Activated CD4-positive, alpha-beta T cell treated with anti-CD3 and anti-CD28 coated beads for 36 hours (primary cell): ENCODE measurements at regions not wholly inside any gene's neighbourhood (a gene's known extent, or its start where the extent isn't known, plus 50 kb on each side); places are given as distances from the start of the nearest gene placed in this dataset.
"Not testable (repeated sequence)": the region's sequence is repeated elsewhere in the genome, so short reads cannot be mapped to it uniquely, and the experiment has no call there.

Experiments used
- ATAC-seq: fragments of 200-7000 bp; cut with Tn5 transposase; one replicate; pipeline ENCODE4 v1.10.0; 2021; ENCODE audit warnings: mild to moderate bottlenecking, moderate library complexity
- CTCF ChIA-PET: fragments of 350-600 bp; sonication (Branson Sonifier 250); formaldehyde crosslinking; loops from one replicate; lab custom pipeline; 2021; ENCODE audit warnings: antibody characterized with exemption; lab: Charles Lee
- POLR2A ChIA-PET: fragments of 350-600 bp; sonication (Branson Sonifier 250); formaldehyde crosslinking; loops from one replicate; lab custom pipeline; 2021; ENCODE audit warnings: antibody characterized with exemption, inconsistent platforms; lab: Charles Lee
- DNase-seq: peaks from one replicate; pipeline ENCODE4 v3.0.0-alpha.2; 2020
- H3K27ac Mint-ChIP-seq: one replicate; pipeline ENCODE4 v1.8.0; 2021; ENCODE audit warnings: mixed read lengths
- H3K27me3 Mint-ChIP-seq: one replicate; pipeline ENCODE4 v1.8.0; 2021; ENCODE audit warnings: mixed read lengths
- H3K36me3 Mint-ChIP-seq: one replicate; pipeline ENCODE4 v1.8.0; 2021; ENCODE audit warnings: low read depth, mixed read lengths
- H3K4me1 Mint-ChIP-seq: one replicate; pipeline ENCODE4 v1.8.0; 2021; ENCODE audit warnings: mixed read lengths
- H3K4me3 Mint-ChIP-seq: one replicate; pipeline ENCODE4 v1.8.0; 2021; ENCODE audit warnings: mild to moderate bottlenecking, moderate library complexity, mixed read lengths
- H3K9me3 Mint-ChIP-seq: one replicate; pipeline ENCODE4 v1.8.0; 2021; ENCODE audit warnings: low read depth, mixed read lengths
- intact Hi-C, 2 experiments: fragments of 100-400 bp; cut with DNase I in 1 of 2; cut with micrococcal nuclease in 1 of 2; formaldehyde crosslinking; loops; one replicate each; pipeline versions ENCODE4 v1.14.2 to v1.15.1; 2022 to 2024; cut with DNase I, micrococcal nuclease

DNA sequence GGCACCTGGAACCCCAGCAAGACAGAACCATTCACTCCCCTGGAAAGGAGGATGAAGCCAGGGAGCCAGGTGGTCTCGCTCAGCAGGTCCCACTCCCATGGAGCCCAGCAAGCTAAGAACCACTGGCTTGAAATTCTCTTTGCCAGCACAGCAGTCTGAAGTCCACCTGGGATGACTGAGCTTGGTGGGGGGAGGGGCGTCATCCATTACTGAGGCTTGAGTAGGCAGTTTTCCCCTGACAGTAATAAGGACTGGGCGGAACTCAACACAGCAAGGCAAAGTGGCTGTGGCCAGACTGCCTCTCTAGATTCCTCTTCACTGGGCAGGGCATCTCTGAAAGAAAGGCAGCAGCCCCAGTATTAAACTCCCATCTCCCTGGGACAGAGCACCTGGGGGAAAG is 140.2 kb upstream of the ADGRB3 start:
- H3K4me1 Mint-ChIP-seq, intact Hi-C loops, DNase-seq, H3K4me3 Mint-ChIP-seq, CTCF ChIA-PET, ATAC-seq, POLR2A ChIA-PET, H3K9me3 Mint-ChIP-seq, H3K27ac Mint-ChIP-seq, H3K27me3 Mint-ChIP-seq, H3K36me3 Mint-ChIP-seq: not testable (repeated sequence)

GRCh38 chr6:68476611-68477010 is 158.5 kb upstream of the ADGRB3 start:
- CTCF ChIA-PET, result no interaction called here
- no peaks in the 10 kb centered on the region for H3K4me1 Mint-ChIP-seq
- peaks cover 14% of the 10 kb centered on the region for H3K9me3 Mint-ChIP-seq
- no peak overlapping the region for H3K4me3 Mint-ChIP-seq
- H3K36me3 Mint-ChIP-seq, result no peaks in the 10 kb centered on the region
- ATAC-seq, result no peak
- H3K27me3 Mint-ChIP-seq, result no peaks in the 10 kb centered on the region
- DNase-seq, result no peak
- H3K27ac Mint-ChIP-seq, result no peak overlapping the region
- POLR2A ChIA-PET, result no interaction called here
- intact Hi-C loops, result no loop called here

DNA sequence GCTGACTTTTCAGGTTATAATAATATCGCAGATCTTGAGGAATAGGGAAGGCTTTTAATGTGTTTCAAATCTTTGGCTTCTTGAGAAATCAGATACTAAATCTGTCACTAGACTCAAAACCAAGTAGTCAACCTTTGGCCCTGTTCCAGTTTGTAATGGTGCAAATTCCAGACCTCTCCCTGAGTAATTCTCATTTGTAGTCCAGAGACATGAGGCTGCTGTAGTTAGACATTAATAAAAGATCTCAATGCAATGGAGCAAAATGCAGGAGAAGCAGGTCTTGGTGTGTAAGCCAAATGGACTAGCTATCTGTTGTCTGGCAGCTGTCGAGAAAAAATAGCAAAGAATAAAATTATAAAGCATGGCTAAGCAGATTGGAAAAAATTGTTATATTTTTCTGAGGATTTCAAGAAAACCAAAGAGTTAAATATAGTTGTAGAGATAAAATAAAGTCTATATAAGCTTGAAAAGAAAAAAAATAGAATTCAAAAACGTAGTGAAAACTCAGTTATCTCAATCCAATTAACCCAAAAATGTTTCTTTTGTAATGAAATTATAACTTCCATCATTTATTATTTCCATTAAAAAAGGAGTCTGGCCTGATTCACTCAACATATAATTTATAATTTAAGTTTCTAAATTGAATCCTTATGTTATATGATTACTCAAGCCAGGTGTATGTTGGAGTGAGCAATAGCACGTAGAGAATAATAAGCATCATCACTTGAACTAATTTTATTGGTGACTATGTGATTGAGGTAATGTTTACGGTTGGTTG is 161.5 kb upstream of the ADGRB3 start:
- Mint-ChIP-seq H3K36me3 (no peaks in the 10 kb centered on the region), H3K27ac (no peak overlapping the region), H3K4me3 (no peak overlapping the region), H3K9me3 (peaks cover 7% of the 10 kb centered on the region), H3K27me3 (no peaks in the 10 kb centered on the region), H3K4me1 (no peaks in the 10 kb centered on the region)
- ATAC-seq (no peak), DNase-seq (no peak)
- intact Hi-C loops, result no loop called here
- ChIA-PET CTCF (no interaction called here), POLR2A (no interaction called here)

DNA sequence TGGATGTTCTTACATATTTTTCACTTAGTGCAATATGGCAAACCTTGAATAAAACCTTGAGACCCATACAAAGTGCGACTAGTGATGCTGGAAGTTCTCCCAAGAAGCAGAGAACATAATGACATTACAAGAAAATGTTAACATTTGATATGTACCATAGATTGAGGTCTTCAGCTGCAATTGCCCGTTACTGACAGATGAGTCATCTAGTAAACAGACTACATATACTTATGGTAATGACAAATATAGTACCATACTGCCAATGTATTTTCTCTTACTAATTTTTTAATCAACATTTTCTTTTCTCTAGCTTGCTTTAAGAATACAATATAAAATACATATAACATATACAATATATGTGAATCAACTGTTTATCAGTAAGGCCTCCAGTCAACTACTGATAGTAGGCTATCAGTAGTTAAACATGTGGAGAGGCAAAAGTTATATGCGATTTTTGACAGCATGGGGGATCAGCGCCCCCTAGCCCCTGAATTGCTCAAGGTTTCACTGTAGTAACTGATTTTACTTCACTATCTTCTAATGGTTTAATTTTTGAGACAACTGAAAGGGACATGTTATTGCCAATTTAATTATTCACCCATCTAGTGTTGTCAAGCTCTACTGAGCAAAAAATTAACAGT is 166.7 kb upstream of the ADGRB3 start:
- H3K36me3 Mint-ChIP-seq, result no peaks in the 10 kb centered on the region
- peaks cover 9% of the 10 kb centered on the region for H3K9me3 Mint-ChIP-seq
- CTCF ChIA-PET, result no interaction called here
- no peaks in the 10 kb centered on the region for H3K4me1 Mint-ChIP-seq
- no peak overlapping the region for H3K4me3 Mint-ChIP-seq
- no peak for ATAC-seq
- intact Hi-C loops, result no loop called here
- H3K27me3 Mint-ChIP-seq, result no peaks in the 10 kb centered on the region
- DNase-seq, result no peak
- no peak overlapping the region for H3K27ac Mint-ChIP-seq
- POLR2A ChIA-PET, result no interaction called here

DNA sequence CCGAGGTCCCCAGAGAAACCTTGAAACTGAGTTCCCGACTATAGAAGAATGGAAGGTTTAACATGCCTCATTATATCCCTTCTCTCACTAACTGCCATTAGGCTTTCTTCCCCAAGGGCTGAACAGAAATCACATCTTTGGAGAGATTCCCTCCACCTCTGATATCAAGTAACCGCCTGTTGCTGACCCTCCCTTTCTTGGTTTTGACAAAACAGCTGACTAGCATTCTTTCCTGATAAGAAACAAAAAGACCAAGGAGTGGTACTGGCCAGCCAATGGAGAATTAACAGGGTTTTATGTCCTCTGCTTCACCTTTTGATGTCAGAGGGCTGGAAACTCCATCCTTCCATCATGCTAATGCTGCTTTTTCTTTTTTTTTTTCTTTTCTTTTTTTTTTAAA is 176.6 kb upstream of the ADGRB3 start:
- Mint-ChIP-seq H3K36me3 (no peaks in the 10 kb centered on the region), H3K27ac (no peak overlapping the region), H3K4me3 (no peak overlapping the region), H3K4me1 (no peaks in the 10 kb centered on the region), H3K27me3 (no peaks in the 10 kb centered on the region), H3K9me3 (peaks cover 11% of the 10 kb centered on the region)
- intact Hi-C loops, result no loop called here
- POLR2A ChIA-PET, result no interaction called here
- CTCF ChIA-PET, result no interaction called here
- DNase-seq (no peak), ATAC-seq (no peak)

DNA sequence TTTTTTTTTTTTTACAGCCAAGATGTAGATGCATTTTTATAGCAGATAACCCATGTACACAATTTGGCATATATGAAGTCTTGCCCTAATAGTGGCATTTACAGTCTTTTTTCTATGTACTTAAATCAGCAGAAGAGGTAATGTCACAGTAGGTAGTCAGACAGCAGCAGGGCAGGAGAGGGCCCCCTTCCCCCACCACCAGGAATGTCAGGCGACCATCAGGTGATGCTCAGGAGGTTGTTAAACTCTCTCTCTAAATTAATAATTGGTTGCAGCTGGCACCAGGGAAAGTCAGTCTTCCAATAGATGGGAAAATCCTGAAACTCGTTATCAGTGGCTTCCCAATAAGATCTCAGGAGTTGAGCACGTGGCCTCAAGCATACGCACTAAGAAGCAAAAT is 188.0 kb upstream of the ADGRB3 start:
- intact Hi-C loops, result no loop called here

DNA sequence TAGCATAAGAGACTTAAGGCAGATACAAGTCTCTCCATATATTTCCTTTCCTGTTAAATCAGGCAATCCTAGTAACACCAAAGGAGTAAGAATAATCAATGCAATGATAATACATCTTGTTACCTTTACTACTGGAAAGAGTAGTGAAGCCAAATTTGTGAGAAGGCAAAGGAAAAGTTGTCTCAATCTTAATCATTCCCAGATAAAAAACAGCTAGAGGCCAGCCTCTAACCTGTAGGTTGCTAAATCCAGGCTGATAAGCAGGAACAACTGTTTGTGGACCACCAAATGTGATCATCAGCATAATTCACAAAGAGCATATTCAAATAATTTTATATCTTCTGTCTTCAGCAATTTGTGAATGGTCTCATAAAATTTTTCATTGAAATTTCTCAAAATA is 189.2 kb upstream of the ADGRB3 start:
- Mint-ChIP-seq H3K9me3 (peaks cover 3% of the 10 kb centered on the region), H3K27ac (no peak overlapping the region), H3K4me1 (no peaks in the 10 kb centered on the region), H3K4me3 (no peak overlapping the region), H3K27me3 (no peaks in the 10 kb centered on the region), H3K36me3 (no peaks in the 10 kb centered on the region)
- CTCF ChIA-PET, result no interaction called here
- intact Hi-C loops, result no loop called here
- ATAC-seq (no peak), DNase-seq (no peak)
- POLR2A ChIA-PET, result no interaction called here

More for the DNA sequence above, 188.0 kb upstream of the ADGRB3 start:
- H3K4me1 Mint-ChIP-seq, result no peaks in the 10 kb centered on the region
- no peaks in the 10 kb centered on the region for H3K36me3 Mint-ChIP-seq
- CTCF ChIA-PET, result no interaction called here
- H3K4me3 Mint-ChIP-seq, result no peak overlapping the region
- no peaks in the 10 kb centered on the region for H3K27me3 Mint-ChIP-seq
- no peak for DNase-seq
- ATAC-seq, result no peak
- POLR2A ChIA-PET, result no interaction called here
- no peak overlapping the region for H3K27ac Mint-ChIP-seq
- peaks cover 6% of the 10 kb centered on the region for H3K9me3 Mint-ChIP-seq

DNA sequence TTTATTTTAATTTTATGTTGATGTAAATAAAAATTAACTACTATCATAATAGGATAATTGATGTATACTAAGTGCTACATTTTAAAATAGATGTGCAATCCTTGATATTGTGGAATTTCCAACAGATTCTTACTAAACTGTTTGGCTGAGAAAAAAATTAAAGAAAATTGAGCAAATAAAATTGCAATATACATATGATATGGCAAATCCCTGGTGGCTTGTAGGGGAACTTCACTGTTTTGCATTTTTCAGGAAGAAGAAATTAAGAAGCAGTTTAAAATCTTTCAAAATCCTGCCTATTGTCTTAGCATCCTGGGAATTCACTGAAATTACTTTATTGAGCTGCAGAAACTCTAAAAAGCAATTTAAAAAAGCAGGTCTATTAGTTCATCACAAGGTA is 191.4 kb upstream of the ADGRB3 start:
- H3K27me3 Mint-ChIP-seq, result no peaks in the 10 kb centered on the region
- no peak overlapping the region for H3K27ac Mint-ChIP-seq
- no peaks in the 10 kb centered on the region for H3K4me1 Mint-ChIP-seq
- POLR2A ChIA-PET, result no interaction called here
- DNase-seq (no peak), ATAC-seq (no peak)
- intact Hi-C loops, result no loop called here
- CTCF ChIA-PET, result no interaction called here
- H3K4me3 Mint-ChIP-seq, result no peak overlapping the region
- H3K9me3 Mint-ChIP-seq, result peaks cover 3% of the 10 kb centered on the region
- H3K36me3 Mint-ChIP-seq, result no peaks in the 10 kb centered on the region

GRCh38 chr6:68427630-68428029 is 207.5 kb upstream of the ADGRB3 start:
- H3K27me3 Mint-ChIP-seq, result no peaks in the 10 kb centered on the region
- H3K36me3 Mint-ChIP-seq, result no peaks in the 10 kb centered on the region
- no peak overlapping the region for H3K27ac Mint-ChIP-seq
- H3K4me1 Mint-ChIP-seq, result no peaks in the 10 kb centered on the region
- H3K9me3 Mint-ChIP-seq, result no peaks in the 10 kb centered on the region
- intact Hi-C loops, result no loop called here
- ChIA-PET CTCF (no interaction called here), POLR2A (no interaction called here)
- DNase-seq (no peak), ATAC-seq (no peak)
- H3K4me3 Mint-ChIP-seq, result no peak overlapping the region

GRCh38 chr6:68410021-68410420 is 225.1 kb upstream of the ADGRB3 start:
- DNase-seq (no peak), ATAC-seq (no peak)
- CTCF ChIA-PET, result no interaction called here
- H3K4me1 Mint-ChIP-seq, result no peaks in the 10 kb centered on the region
- H3K27me3 Mint-ChIP-seq, result no peaks in the 10 kb centered on the region
- H3K36me3 Mint-ChIP-seq, result no peaks in the 10 kb centered on the region
- H3K4me3 Mint-ChIP-seq, result no peak overlapping the region
- intact Hi-C loops, result no loop called here
- no peak overlapping the region for H3K27ac Mint-ChIP-seq
- POLR2A ChIA-PET, result no interaction called here
- no peaks in the 10 kb centered on the region for H3K9me3 Mint-ChIP-seq

DNA sequence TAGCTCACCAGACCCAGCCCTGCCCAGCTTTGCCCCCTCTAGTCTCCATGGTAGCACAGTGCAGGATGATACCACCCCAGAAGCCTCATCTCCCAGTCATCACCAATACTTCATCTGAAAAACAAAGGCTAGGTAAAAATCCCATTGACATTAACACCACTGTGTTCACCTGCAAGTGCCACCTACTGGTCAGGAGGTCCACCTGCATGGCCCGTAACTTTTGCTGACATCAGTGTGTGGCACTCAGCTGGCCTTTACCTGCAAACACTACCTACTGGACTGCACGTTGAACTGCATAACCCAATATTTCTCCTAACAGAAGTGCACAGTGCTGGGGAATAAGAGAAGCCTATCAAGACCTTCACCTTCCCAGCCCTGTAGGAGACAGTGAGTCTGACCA is 234.7 kb upstream of the ADGRB3 start:
- POLR2A ChIA-PET, result no interaction called here
- DNase-seq (peak; percentile 7), ATAC-seq (no peak)
- intact Hi-C loops, result no loop called here
- Mint-ChIP-seq H3K27ac (no peak overlapping the region), H3K4me3 (no peak overlapping the region), H3K9me3 (peaks cover 7% of the 10 kb centered on the region), H3K27me3 (no peaks in the 10 kb centered on the region), H3K36me3 (no peaks in the 10 kb centered on the region), H3K4me1 (no peaks in the 10 kb centered on the region)
- CTCF ChIA-PET, result no interaction called here

GRCh38 chr6:68391953-68392352 is 243.1 kb upstream of the ADGRB3 start:
- ATAC-seq, result no peak
- Mint-ChIP-seq H3K4me1 (no peaks in the 10 kb centered on the region), H3K27me3 (no peaks in the 10 kb centered on the region), H3K9me3 (peaks cover 6% of the 10 kb centered on the region), H3K36me3 (no peaks in the 10 kb centered on the region), H3K4me3 (no peak overlapping the region), H3K27ac (no peak overlapping the region)
- intact Hi-C loops, result no loop called here
- ChIA-PET CTCF (no interaction called here), POLR2A (no interaction called here)
- DNase-seq, result no peak
